ENCODE measurements at regions not wholly inside any gene's neighbourhood (a gene's known extent, or its start where the extent isn't known, plus 50 kb on each side); places are given as distances from the start of the nearest gene placed in this dataset.

DNA sequence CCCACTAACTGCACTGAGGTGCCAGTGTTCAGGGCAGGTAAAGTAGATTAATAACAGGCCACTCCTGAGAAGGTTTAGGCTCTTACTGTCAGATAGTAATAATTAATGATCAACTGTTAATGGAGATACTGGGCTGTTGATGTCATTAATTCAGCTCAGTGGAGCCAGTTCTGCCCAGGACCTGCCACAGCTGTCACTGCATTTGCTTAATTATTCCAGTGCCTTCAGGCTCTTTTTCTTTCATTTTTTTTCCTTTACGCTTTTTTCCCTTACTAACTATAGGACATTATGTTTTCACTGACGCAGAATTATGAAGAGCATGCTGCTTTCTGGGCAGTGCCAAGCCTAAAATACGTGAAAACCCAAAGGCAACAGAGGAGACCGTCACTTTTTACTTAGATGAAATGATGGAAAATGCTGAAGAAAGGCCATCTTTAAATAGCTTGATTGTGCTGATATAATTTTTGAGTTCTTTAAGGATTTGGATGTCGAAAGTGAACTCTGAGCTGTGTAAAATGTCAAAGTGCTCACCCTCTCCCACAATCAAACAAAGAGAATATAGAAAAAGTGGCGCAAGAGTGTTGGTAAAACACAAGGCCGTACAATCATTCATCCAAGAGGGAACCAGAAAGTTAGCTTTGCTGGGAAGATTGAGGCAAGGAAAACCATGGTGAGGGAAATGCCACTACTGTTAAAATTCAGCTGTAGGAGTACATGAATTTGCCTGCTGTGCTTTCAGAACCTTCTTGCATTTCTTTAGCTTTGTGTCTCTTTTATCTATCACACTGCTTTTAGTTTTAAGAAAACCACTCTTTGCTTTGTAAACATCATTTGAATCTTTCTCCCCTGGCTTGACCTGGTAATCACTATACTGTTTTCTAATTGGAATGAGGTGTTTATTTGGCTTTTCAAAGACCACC, 192.0 kb upstream of the ZEB2 start:
- no peak for DNase-seq

DNA sequence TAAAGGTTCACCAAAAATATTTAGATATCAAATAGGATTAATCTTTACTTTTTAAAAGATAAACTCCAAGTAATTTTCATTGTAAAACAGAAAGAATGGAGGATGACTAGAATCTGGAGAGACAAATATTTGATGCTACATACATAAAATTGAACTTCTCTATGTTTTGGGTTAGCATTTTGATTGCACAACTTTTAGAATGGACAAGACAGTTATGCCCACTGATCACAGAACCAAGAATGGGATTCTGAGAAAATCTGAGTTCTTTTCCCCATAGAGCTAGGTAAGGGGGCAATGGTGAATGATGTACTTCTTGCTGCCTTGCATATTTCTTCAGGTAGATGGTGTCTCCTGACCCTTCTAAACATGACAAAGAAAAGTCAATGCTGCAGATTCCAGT, 191.2 kb upstream of the ZEB2 start:
- no peak for DNase-seq

- DNase-seq, result no peak
These were observed 188.7 kb upstream of the ZEB2 start for GRCh38 chr2:144708626-144709025.

DNA sequence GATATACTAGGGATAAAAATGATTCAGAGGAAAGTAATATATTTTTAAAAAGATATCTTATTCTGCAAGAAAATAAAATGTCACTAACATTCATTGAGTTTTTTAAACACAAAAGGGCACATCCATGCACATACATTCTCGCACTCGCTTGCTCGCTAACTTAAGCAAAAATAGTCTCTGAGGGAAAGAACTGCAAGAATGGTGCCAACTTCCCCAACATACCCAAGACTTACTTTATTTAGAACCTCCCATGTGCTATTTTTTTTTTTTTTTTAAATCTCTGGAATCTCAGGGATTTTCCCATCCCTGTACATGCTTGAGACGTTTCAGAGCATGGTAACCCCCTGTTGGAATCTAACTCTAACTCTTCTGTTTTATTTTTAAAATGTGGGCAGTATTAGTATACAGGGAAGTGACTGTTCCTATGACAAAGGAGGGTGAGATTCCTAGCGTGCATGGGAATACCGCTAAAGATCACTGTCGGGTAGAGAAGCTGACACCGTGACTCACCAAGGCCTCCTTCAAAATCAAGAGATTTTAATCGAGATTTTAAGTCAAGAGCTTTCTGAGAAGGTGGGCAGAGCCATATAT, 187.9 kb upstream of the ZEB2 start:
- DNase-seq, result no peak

GRCh38 chr2:144706647-144707046, 186.7 kb upstream of the ZEB2 start:
- DNase-seq, result no peak

DNA sequence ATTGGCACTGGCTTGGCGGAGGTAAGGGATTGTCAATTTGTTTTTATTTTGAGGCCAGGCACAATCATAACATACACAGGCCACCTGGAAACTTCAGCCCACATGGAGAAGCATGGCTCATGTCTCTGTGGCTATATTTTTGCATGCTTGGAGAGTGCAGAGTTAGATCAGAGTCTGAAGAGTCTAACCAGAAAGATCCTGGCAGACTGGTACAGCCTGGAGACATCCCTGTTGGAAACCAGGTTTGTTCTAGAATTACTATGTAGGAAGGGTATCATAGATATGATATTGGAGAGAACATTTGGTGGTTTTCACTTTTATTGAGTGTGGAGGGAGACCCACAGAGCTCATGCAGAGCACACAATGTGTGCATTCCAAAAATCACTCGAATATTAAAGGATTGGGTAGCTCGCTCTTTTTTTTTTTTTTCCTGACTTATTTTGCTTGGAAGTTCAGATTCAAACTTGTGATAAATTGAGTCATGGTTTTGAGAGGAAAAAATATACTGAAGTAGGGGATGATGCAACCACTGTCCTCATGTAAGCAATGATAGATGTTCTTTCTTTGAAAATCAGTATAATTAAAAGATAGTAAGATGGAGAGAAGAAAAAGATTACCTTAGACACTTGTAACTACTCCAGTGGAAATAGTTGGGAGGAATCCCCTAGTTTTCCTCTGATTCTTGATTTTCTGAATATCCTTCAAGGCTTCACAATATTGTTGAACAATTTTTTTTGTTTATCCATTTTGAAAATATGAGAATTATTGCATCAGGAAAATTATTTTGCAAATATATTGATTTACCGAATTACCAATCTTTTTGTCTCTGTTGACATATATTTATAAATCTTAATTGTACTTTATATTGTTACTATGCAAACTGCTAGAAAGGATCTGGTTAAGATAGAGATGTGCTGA, 185.7 kb upstream of the ZEB2 start:
- no peak for DNase-seq

- DNase-seq, result no peak
These were observed 184.8 kb upstream of the ZEB2 start for GRCh38 chr2:144704709-144705095.

GRCh38 chr2:144703852-144704708, 184.2 kb upstream of the ZEB2 start:
- DNase-seq, result no peak

DNA sequence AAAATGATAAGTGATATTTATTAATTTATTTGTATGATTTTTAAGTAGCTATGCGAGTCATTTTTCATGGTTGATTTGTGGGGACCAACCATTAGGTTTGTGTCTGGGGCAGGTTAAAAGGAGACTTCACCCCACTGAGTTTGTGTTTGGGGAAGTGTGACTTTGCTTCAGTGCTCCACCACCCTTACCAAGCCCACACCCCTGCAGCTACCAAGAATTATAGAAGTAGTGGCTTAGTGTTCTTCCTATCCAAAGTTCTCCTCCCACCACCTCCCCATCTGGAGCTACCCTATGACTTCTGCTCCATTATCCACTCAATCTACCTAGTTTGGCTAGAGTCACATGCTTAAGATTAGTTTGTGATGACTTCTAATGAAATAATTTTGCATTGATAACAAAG, 182.1 kb upstream of the ZEB2 start:
- no peak for DNase-seq

DNA sequence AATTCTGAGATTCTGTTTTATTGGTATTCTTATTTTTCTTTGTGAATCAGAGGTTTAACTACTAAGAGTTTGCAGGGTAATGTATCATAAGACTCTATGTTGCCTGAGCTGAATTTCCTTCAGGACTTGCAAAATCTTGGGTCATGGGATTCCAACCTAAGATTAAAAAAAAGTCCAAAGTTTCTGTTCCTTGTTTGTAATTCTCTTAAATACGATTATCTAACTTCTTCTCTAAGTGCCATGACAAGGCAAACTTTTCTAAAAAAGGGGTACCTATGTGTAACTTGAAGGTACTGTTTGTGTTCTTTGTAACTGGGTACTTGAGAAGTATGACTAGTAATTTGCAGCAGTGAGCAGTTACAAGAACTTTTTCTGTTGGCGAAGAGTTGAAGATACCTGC, 181.3 kb upstream of the ZEB2 start:
- DNase-seq, result no peak

GRCh38 chr2:144698156-144698555, 178.2 kb upstream of the ZEB2 start:
- no peak for DNase-seq

- DNase-seq, result no peak
These were observed 175.7 kb upstream of the ZEB2 start for GRCh38 chr2:144695657-144696056.

- no peak for DNase-seq
These were observed 174.5 kb upstream of the ZEB2 start for GRCh38 chr2:144694456-144694855.

DNA sequence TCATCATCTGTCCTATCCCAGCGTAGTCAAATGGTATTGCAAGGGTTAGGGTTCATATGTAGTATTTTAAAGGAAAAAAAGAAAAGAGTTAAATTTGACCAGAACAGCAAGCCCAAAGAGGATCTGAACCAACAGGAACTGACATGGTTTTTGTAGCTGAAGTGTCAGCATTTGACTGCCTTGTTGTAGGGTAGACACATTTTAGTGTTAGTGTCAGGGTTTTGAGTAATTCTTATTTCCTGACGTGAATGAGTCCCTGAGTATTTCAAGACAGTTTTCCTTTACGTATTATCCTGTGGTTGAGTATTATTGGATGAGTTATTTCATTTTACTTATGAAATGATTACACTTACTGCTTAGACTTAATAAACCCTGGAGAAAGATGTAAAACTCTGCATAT, 173.3 kb upstream of the ZEB2 start:
- no peak for DNase-seq

GRCh38 chr2:144692661-144693060, 172.7 kb upstream of the ZEB2 start:
- no peak for DNase-seq

DNA sequence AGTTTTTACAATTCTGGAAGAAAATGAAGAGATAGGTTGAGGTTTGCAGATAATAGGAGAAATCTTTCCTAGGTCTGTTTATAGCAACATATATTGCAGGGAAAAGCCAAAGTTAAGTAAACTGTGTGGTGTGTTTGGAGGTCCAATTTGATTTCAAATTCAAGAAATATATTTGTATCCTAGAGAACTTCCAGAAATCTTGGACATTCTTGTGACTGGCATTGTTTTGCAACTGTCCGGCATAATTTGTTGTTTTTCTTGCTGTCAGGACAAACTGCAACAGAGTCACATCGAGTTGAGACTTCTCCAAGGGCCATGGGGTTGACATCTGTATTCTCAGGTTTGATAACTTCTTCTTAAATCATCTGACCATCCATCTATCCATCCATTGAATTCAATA, 170.9 kb upstream of the ZEB2 start:
- DNase-seq, result no peak

GRCh38 chr2:144686518-144687215, 166.7 kb upstream of the ZEB2 start:
- DNase-seq, result no peak

GRCh38 chr2:144683966-144684365, 164.0 kb upstream of the ZEB2 start:
- DNase-seq, result no peak

- DNase-seq, result no peak
These were observed 163.3 kb upstream of the ZEB2 start for GRCh38 chr2:144683107-144683753.

- DNase-seq, result no peak
These were observed 162.3 kb upstream of the ZEB2 start for GRCh38 chr2:144682248-144682647.

DNA sequence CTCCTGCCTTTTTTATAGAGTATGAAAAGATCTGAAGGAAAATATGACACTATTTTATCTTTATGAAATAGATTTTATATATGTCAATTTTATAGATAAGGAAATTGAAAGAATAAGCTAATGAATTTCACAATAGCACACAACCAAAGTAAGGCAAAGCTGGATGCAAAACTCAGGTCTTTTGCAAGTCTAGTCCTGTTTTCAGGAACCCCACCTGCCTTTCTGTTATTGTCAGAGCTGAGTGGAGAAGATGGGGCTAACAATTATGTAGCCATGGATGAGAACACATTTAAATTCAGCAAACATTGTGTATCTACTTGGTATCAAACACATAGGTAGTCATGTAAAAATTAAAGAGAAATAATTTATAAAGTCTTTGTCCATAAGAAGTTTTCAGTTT, 161.5 kb upstream of the ZEB2 start:
- no peak for DNase-seq
